Stimulated activated CD4-positive, alpha-beta T cell treated with anti-CD3 and anti-CD28 coated beads, Interleukin-2, amount 100 ng/mL, for 24 hours (primary cell): ENCODE measurements at regions not wholly inside any gene's neighbourhood (a gene's known extent, or its start where the extent isn't known, plus 50 kb on each side); places are given as distances from the start of the nearest gene placed in this dataset.
A peak's percentile ranks its signal among the peaks of the same experiment; 100 is the strongest.

Experiments used
- DNase-seq, 2 donors: peaks; one replicate each; pipeline ENCODE4 v3.0.0-alpha.2; 2020

GRCh38 chr17:412211-413015, 59.8 kb upstream of the RPH3AL start:
- DNase-seq: peak; percentile 64 to 70

DNA sequence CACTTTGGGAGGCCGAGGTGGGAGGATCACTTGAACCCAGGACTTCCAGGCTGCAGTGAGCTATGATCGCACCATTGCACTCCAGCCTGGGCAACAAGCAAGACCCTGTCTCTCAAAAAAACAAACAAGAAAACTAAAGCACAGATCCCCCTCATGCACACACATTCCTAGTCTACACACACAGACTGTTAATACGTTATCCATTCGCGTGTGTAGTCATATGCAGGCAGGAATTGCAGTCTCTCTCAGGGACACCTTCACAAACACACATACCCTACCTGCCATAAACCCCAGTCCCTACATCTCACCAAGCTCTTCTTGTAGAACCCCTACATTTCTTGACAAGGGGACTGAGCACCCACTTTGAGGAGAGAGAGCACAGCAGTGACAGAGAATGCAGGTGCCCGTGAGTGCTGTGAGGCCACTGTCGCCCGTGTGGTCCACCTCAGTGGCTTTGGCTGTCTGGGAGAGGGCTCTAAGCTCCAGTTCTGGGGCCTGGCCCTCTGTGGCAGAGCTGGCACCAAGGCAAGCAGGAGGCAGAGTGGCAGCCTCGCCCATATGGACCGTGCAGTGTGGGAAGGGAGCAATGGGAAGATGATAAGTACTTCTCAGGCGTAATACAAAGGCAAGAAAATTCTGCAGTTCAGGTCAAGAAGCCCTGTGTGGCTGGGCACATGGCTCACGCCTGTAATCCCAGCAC, 59.0 kb upstream of the RPH3AL start:
- DNase-seq: no peak

- DNase-seq: peak; percentile 48 to 58
Observed at GRCh38 chr17:410543-411401, 58.2 kb upstream of the RPH3AL start.

DNA sequence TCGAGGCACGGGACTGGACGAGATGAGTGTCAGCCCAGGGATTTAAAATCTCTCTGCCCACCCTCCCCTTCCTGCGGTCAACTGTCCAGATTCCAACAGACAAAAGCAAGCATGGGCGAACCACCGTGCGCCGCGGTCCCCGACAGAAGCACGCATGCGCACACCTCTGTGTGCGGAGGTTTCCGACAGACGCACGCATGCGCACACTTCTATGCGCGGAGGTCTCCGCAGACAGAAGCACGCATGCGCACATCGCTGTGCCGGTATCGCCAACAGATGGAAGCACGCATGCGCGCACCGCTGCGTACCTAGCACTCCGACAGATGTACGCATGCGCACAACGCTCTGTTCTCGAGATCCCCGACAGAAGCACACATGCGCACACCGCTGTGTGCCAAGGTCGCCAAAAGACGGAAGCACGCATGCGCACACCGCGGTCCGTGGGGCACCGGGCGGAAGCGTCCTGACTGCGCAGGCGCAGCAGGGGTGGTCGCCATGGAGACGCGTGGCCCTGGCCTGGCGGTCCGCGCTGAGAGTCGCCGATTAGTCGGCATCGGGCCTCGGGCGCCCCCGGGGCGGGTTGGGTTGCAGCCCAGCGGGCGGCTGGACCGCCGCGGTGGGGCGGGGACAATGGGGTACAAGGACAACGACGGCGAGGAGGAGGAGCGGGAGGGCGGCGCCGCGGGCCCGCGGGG, 57.4 kb upstream of the RPH3AL start:
- DNase-seq: peak; percentile 99 to 100

DNA sequence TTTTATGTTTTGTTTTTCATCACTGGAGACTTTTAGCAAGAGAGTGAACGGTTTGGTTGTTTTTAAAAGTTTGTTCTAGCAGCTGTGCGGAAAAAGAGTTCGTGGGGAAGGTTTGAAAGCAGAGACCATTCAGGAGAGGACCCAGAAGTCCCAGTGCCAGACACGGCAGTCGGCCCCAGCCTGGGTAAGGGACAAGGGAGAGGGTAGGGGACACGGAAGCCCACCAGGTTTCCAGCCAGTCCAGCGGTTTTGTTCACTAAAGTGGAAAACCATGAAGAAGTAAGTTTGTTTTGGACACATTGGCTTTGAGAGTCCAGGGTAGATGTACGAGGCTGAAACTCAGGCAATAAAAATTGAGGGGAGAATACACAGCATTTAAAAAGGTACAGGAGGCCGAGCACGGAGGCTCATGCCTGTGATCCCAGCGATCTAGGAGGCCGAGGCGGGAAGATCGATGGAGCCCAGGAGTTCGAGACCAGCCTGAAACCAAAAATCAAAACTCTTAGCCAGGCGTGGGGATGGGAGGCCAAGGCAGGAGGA, 56.8 kb upstream of the RPH3AL start:
- DNase-seq: no peak

GRCh38 chr17:404703-405102, 52.1 kb upstream of the RPH3AL start:
- DNase-seq: no peak
